Neural cell (in vitro differentiated cells): ENCODE measurements at regions not wholly inside any gene's neighbourhood (a gene's known extent, or its start where the extent isn't known, plus 50 kb on each side); places are given as distances from the start of the nearest gene placed in this dataset.

ENCODE experiments used
- CTCF ChIP-seq: fragments of 450-650 bp; IDR thresholded peaks from 2 replicates; pipeline ENCODE4 v1.5.1; 2014; ENCODE audit warnings: antibody characterized with exemption, mild to moderate bottlenecking, moderate library complexity; ENCODE audit not compliant: poor library complexity, severe bottlenecking
- EZH2 ChIP-seq: fragments of 200-600, 300-800 bp; shearing (Covaris generic), sonication (generic); IDR thresholded peaks from 2 replicates; pipeline ENCODE4 v1.6.1; 2014; ENCODE audit warnings: antibody characterized with exemption, low read length, borderline replicate concordance, mild to moderate bottlenecking; ENCODE audit not compliant: insufficient read depth, poor library complexity, severe bottlenecking
- POLR2AphosphoS5 ChIP-seq: IDR thresholded peaks from 2 replicates; pipeline ENCODE4 v1.6.1; 2012
- RAD21 ChIP-seq: fragments of 450-650 bp; conservative IDR thresholded peaks from 2 replicates; pipeline ENCODE4 v1.6.1; 2014; ENCODE audit warnings: antibody characterized with exemption, mild to moderate bottlenecking, moderate library complexity
- SMC3 ChIP-seq: fragments of 450-650 bp; conservative IDR thresholded peaks from 2 replicates; pipeline ENCODE4 v1.6.1; 2014; ENCODE audit warnings: antibody characterized with exemption, mild to moderate bottlenecking, moderate library complexity; ENCODE audit not compliant: poor library complexity

- TF ChIP-seq SMC3: no peak
- no peak for TF ChIP-seq CTCF
- TF ChIP-seq POLR2AphosphoS5: no peak
- TF ChIP-seq RAD21: no peak
- TF ChIP-seq EZH2: no peak
Measured at GRCh38 chr5:113759505-113759904, 246.0 kb downstream of the YTHDC2 start.
